ENCODE measurements at regions not wholly inside any gene's neighbourhood (a gene's known extent, or its start where the extent isn't known, plus 50 kb on each side); places are given as distances from the start of the nearest gene placed in this dataset.

GRCh38 chr11:16484434-16484833 lies 128.1 kb upstream of the SOX6 start:
- Histone ChIP-seq H3K27me3 (ENCODE audit: insufficient read depth, low read depth, severe bottlenecking) (no peaks in the 10 kb centered on the region), H3K4me3 (ENCODE audit: low read depth, low read length) (no peak overlapping the region), H3K36me3 (no peaks in the 10 kb centered on the region), H3K9me3 (ENCODE audit: severe bottlenecking) (no peaks in the 10 kb centered on the region), H3K27ac (no peak overlapping the region)
- no peak for DNase-seq
- no peak for TF ChIP-seq CTCF (IDR thresholded peaks at IDR 0.05; ENCODE audit: low read depth, low read length)

GRCh38 chr11:16474659-16475058 lies 118.3 kb upstream of the SOX6 start:
- Histone ChIP-seq H3K4me3 (ENCODE audit: low read depth, low read length) (no peak overlapping the region), H3K27me3 (ENCODE audit: insufficient read depth, low read depth, severe bottlenecking) (no peaks in the 10 kb centered on the region), H3K36me3 (no peaks in the 10 kb centered on the region), H3K27ac (no peak overlapping the region), H3K9me3 (ENCODE audit: severe bottlenecking) (no peaks in the 10 kb centered on the region)
- DNase-seq, result no peak
- TF ChIP-seq CTCF (IDR thresholded peaks at IDR 0.05; ENCODE audit: low read depth, low read length), result no peak

- Histone ChIP-seq H3K9me3 (ENCODE audit: severe bottlenecking) (no peaks in the 10 kb centered on the region), H3K27ac (no peak overlapping the region), H3K27me3 (ENCODE audit: insufficient read depth, low read depth, severe bottlenecking) (no peaks in the 10 kb centered on the region), H3K4me3 (ENCODE audit: low read depth, low read length) (no peak overlapping the region), H3K36me3 (no peaks in the 10 kb centered on the region)
- no peak for TF ChIP-seq CTCF (IDR thresholded peaks at IDR 0.05; ENCODE audit: low read depth, low read length)
- no peak for DNase-seq
These were observed 113.6 kb upstream of the SOX6 start for GRCh38 chr11:16469968-16470367.

DNA sequence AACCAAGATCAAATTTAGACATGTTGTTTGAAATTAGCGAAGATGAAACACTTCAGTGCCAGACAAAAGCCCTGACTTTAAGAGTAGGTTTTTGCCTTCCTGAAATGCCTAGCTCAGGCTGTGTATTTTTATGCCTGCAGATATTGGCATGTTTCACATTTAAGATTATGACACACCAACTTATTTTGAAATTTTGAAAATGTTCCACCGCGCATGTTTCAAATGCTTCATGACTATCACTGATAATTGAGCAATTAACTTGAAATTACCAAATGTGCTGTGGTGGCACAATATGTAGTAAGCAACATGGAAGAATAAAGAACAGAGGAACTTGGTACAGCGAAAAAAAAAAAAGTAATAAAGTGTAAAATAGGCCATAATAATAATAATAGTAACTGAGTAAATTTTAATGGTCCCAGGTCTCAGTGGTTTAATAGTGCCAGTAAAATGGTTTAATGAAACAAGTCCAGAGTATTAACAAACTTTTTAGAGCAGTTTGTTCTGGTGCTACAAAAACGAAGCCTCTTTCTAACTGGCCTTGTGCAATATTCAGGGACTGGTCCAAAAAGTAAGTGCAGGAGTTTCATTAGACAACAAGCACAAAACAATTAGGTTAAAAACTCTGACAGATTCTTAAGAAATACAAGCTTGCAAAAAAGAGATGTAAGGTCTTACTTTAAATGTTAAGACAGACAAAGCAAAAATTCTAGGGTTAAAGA lies 112.5 kb upstream of the SOX6 start:
- Histone ChIP-seq H3K36me3 (no peaks in the 10 kb centered on the region), H3K4me3 (ENCODE audit: low read depth, low read length) (no peak overlapping the region), H3K27ac (no peak overlapping the region), H3K27me3 (ENCODE audit: insufficient read depth, low read depth, severe bottlenecking) (no peaks in the 10 kb centered on the region), H3K9me3 (ENCODE audit: severe bottlenecking) (no peaks in the 10 kb centered on the region)
- DNase-seq, result no peak
- no peak for TF ChIP-seq CTCF (IDR thresholded peaks at IDR 0.05; ENCODE audit: low read depth, low read length)

GRCh38 chr11:16460508-16460907 lies 104.2 kb upstream of the SOX6 start:
- H3K27me3 ChIP-seq (ENCODE audit: insufficient read depth, low read depth, severe bottlenecking), result no peaks in the 10 kb centered on the region
- no peak overlapping the region for H3K4me3 ChIP-seq (ENCODE audit: low read depth, low read length)
- DNase-seq, result no peak
- no peak for TF ChIP-seq CTCF (IDR thresholded peaks at IDR 0.05; ENCODE audit: low read depth, low read length)
- H3K36me3 ChIP-seq, result no peaks in the 10 kb centered on the region
- H3K9me3 ChIP-seq (ENCODE audit: severe bottlenecking), result no peaks in the 10 kb centered on the region
- no peak overlapping the region for H3K27ac ChIP-seq

- no peaks in the 10 kb centered on the region for H3K27me3 ChIP-seq (ENCODE audit: insufficient read depth, low read depth, severe bottlenecking)
- no peaks in the 10 kb centered on the region for H3K36me3 ChIP-seq
- H3K4me3 ChIP-seq (ENCODE audit: low read depth, low read length), result no peak overlapping the region
- no peaks in the 10 kb centered on the region for H3K9me3 ChIP-seq (ENCODE audit: severe bottlenecking)
- no peak for DNase-seq
- H3K27ac ChIP-seq, result no peak overlapping the region
- no peak for TF ChIP-seq CTCF (IDR thresholded peaks at IDR 0.05; ENCODE audit: low read depth, low read length)
These were observed 100.0 kb upstream of the SOX6 start for GRCh38 chr11:16456366-16456765.
